Mesothelial cell of epicardium (in vitro differentiated cells): ENCODE measurements at regions not wholly inside any gene's neighbourhood (a gene's known extent, or its start where the extent isn't known, plus 50 kb on each side); places are given as distances from the start of the nearest gene placed in this dataset.

Source experiments
- DNase-seq, 2 experiments: peaks; one replicate each; pipeline ENCODE4 v3.0.0; 2021; ENCODE audit warnings: low spot score in 2 of 2; ENCODE audit not compliant: unreplicated experiment in 2 of 2
- H3K27ac Mint-ChIP-seq: 2 replicates; pipeline ENCODE4 v1.8.0; 2021; ENCODE audit warnings: mixed read lengths
- H3K27me3 Mint-ChIP-seq: 2 replicates; pipeline ENCODE4 v1.8.0; 2021; ENCODE audit warnings: low read depth, mixed read lengths
- H3K36me3 Mint-ChIP-seq: 2 replicates; pipeline ENCODE4 v1.8.0; 2021; ENCODE audit warnings: mixed read lengths
- H3K4me1 Mint-ChIP-seq: 2 replicates; pipeline ENCODE4 v1.8.0; 2021; ENCODE audit warnings: mixed read lengths
- H3K4me3 Mint-ChIP-seq: 2 replicates; pipeline ENCODE4 v1.8.0; 2021; ENCODE audit warnings: mild to moderate bottlenecking, moderate library complexity, mixed read lengths
- H3K9me3 Mint-ChIP-seq: 2 replicates; pipeline ENCODE4 v1.8.0; 2021; ENCODE audit warnings: mixed read lengths
- TF ChIP-seq, protein P1 (sequence below): fragments of 200-600 bp; sonication (generic); IDR thresholded peaks from one replicate; pipeline ENCODE4 v1.5.0; 2021; ENCODE audit warnings: antibody characterized with exemption; ENCODE audit not compliant: unreplicated experiment

DNA sequence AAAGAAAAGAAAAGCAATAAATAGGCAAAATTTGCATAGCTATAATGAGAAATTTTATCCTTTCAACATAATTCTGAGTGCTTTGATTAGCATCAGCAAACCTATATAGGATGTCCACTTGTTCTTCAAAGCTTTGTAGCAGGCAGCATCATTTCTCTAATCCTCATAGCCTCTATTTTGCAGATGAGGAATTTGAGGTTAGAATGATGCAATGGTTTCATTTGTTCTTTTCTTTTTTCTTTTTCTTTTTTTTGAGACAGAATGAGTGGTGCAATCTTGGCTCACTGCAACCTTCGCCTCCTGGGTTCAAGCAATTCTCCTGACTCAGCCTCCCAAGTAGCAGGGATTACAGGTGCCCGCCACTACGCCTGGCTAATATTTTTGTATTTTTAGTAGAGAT, 594.4 kb downstream of the TOX3 start:
- Mint-ChIP-seq H3K27ac (no peak overlapping the region), H3K36me3 (no peaks in the 10 kb centered on the region), H3K27me3 (no peaks in the 10 kb centered on the region), H3K4me3 (no peak overlapping the region), H3K9me3 (no peaks in the 10 kb centered on the region), H3K4me1 (peaks cover 6% of the 10 kb centered on the region)
- no peak for DNase-seq
- TF ChIP-seq, protein P1, sequence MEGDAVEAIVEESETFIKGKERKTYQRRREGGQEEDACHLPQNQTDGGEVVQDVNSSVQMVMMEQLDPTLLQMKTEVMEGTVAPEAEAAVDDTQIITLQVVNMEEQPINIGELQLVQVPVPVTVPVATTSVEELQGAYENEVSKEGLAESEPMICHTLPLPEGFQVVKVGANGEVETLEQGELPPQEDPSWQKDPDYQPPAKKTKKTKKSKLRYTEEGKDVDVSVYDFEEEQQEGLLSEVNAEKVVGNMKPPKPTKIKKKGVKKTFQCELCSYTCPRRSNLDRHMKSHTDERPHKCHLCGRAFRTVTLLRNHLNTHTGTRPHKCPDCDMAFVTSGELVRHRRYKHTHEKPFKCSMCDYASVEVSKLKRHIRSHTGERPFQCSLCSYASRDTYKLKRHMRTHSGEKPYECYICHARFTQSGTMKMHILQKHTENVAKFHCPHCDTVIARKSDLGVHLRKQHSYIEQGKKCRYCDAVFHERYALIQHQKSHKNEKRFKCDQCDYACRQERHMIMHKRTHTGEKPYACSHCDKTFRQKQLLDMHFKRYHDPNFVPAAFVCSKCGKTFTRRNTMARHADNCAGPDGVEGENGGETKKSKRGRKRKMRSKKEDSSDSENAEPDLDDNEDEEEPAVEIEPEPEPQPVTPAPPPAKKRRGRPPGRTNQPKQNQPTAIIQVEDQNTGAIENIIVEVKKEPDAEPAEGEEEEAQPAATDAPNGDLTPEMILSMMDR: no peak

DNA sequence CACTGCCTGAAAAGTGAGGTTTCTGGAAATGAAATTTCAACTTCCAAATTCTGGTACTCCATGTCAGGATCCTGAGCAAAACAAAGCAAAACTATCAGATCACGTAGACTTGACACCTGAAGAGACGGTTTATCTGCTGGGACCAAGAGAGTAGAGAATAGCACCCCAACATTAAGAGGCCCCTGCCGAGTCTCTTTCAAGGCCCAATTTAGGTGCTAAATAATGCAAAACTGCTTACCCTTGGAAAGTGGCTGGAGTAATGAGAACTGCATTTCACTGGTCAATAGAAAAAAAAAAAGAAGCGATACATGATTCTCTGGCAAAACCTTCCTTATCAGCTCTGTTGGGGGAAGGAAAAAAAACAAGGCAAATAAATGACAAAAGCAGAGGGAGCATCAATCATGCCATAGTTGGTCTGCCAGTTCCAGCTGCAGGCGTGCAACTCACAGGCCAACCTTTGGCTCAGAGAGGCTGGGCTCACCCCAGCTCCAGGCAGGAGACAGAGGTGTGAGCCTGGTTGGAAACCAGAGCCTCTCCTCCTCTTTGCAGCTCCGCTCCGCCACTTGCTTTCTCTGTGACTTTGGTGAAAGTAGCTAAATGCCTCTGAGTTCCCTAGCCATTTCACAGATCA, 595.2 kb downstream of the TOX3 start:
- Mint-ChIP-seq H3K4me1 (peaks cover 6% of the 10 kb centered on the region), H3K27ac (no peak overlapping the region), H3K36me3 (no peaks in the 10 kb centered on the region), H3K27me3 (no peaks in the 10 kb centered on the region), H3K4me3 (no peak overlapping the region), H3K9me3 (no peaks in the 10 kb centered on the region)
- TF ChIP-seq, protein P1: no peak
- no peak for DNase-seq

DNA sequence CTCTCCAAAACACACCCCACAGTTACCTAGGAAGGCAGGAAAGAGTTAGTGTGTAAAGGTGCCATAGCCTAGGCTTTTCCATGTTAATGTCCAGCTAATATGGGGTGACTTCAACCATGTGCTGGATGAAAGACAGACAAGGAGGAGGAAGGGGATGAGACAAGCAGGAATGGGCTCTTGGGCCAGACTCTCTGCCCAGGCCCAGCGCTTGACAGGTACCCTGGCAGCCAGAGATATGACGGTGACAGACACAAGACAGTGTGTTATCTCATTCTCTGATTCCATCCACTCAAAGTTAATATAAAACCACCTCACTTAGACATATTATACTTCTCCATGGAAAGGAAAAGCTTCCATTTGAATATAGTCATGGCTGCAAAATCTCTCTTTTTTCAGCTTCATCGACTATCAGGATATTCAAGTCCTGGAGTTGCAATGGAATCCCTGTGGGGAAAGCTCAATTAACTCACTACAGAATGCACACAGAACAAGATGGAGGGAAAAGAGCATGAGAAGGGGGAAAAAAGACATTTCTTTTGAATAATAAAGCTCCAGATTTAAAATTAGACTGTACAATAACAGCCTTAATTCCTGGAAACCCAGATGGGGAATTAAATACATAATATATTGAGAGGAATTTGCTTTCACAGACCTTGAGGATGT, 596.7 kb downstream of the TOX3 start:
- H3K36me3 Mint-ChIP-seq: no peaks in the 10 kb centered on the region

DNA sequence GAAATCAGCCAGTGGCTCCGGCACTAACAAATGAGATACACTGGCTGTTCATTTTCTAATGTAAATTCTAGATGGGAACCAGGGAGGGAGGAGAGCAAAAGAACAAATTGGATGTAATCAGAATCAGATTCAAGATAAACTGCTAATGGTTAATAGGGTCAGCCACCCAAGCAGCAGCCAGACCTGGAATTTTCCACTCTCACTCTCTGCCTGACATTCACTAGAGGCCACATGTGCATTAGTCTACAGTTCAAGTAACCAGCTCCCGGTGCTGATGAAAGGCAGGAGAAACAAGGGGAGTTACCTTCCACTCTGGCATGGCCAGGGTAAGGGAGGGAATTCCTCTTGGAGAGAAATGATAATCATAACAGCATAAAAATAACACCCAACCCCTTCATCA, 597.7 kb downstream of the TOX3 start:
- Mint-ChIP-seq H3K4me1 (peaks cover 6% of the 10 kb centered on the region), H3K36me3 (no peaks in the 10 kb centered on the region), H3K4me3 (no peak overlapping the region), H3K27me3 (peaks cover 11% of the 10 kb centered on the region), H3K9me3 (no peaks in the 10 kb centered on the region), H3K27ac (no peak overlapping the region)
- TF ChIP-seq, protein P1: no peak
- no peak for DNase-seq

More for the DNA sequence above, 596.7 kb downstream of the TOX3 start:
- Mint-ChIP-seq H3K27me3 (peaks cover 7% of the 10 kb centered on the region), H3K27ac (no peak overlapping the region), H3K4me3 (no peak overlapping the region), H3K4me1 (peaks cover 6% of the 10 kb centered on the region), H3K9me3 (no peaks in the 10 kb centered on the region)
- TF ChIP-seq, protein P1: no peak
- no peak for DNase-seq

DNA sequence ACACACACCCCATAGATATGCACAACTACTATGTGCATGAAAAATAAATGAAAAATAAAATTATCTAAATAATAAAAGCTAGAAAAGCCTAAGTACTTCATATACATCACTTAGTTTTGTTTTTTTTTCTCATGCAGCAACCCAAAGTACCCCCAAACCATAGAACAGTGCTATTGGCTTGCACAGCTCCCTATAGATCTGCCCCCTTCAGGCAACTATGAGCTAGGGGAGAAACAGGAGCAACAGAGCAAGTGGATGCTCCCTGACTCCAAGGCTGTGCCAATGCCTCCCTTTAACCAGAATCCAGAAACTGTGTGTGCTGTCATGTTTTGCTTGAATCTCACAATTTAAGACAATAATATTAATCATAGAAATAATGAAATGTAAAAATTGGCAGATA, 605.5 kb downstream of the TOX3 start:
- H3K27me3 Mint-ChIP-seq: peaks cover 24% of the 10 kb centered on the region
- H3K4me3 Mint-ChIP-seq: no peak overlapping the region
- peaks cover 8% of the 10 kb centered on the region for H3K4me1 Mint-ChIP-seq
- DNase-seq: no peak
- H3K27ac Mint-ChIP-seq: no peak overlapping the region
- H3K36me3 Mint-ChIP-seq: no peaks in the 10 kb centered on the region
- TF ChIP-seq, protein P1: no peak
- H3K9me3 Mint-ChIP-seq: no peaks in the 10 kb centered on the region
